ENCODE measurements at regions not wholly inside any gene's neighbourhood (a gene's known extent, or its start where the extent isn't known, plus 50 kb on each side); places are given as distances from the start of the nearest gene placed in this dataset.

DNA sequence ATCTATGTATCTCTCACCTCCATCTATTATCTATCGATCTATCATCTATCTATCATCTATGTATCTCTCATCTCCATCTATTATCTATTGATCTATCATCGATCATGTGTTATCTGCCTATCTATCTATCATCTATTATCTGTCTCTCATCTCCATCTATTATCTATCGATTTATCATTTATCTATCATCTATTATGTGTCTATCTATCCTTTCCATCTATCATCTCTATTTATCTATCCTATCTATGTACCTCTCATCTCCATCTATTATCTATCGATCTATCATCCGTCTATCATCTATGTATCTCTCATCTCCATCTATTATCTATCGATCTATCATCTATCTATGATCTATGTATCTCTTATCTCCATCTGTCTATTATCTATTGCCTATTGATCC, 188.1 kb downstream of the ASMT start:
- ChIA-PET POLR2A (no interaction called here), CTCF (ENCODE audit: low intra/inter-chr PET ratio, low total read pairs) (no interaction called here)
- H3K4me2 ChIP-seq (ENCODE audit: low read depth, low read length) = no peak overlapping the region
- no peak overlapping the region for H3K4me3 ChIP-seq (replicated peaks in 1 of 3; ENCODE audit: insufficient read depth in 1 of 3, low read depth in 2 of 3, low read length in 3 of 3)
- FAIRE-seq = no peak
- intact Hi-C loops (cut with micrococcal nuclease; ENCODE audit: unreplicated experiment) = no loop called here
- H3K36me3 ChIP-seq (replicated peaks in 1 of 2; ENCODE audit: control insufficient read depth in 1 of 2, insufficient read depth in 2 of 2, low read length in 2 of 2) = no peaks in the 10 kb centered on the region
- peaks cover 7% of the 10 kb centered on the region; the same call in 1 of the 2 replicates for H3K4me1 ChIP-seq (ENCODE audit: insufficient read depth, low read length)
- TF ChIP-seq, protein P1, sequence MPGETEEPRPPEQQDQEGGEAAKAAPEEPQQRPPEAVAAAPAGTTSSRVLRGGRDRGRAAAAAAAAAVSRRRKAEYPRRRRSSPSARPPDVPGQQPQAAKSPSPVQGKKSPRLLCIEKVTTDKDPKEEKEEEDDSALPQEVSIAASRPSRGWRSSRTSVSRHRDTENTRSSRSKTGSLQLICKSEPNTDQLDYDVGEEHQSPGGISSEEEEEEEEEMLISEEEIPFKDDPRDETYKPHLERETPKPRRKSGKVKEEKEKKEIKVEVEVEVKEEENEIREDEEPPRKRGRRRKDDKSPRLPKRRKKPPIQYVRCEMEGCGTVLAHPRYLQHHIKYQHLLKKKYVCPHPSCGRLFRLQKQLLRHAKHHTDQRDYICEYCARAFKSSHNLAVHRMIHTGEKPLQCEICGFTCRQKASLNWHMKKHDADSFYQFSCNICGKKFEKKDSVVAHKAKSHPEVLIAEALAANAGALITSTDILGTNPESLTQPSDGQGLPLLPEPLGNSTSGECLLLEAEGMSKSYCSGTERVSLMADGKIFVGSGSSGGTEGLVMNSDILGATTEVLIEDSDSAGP (CRISPR knock-in tag; IDR thresholded peaks at IDR 0.05; ENCODE audit: borderline replicate concordance) = no peak
- TF ChIP-seq, protein P2, sequence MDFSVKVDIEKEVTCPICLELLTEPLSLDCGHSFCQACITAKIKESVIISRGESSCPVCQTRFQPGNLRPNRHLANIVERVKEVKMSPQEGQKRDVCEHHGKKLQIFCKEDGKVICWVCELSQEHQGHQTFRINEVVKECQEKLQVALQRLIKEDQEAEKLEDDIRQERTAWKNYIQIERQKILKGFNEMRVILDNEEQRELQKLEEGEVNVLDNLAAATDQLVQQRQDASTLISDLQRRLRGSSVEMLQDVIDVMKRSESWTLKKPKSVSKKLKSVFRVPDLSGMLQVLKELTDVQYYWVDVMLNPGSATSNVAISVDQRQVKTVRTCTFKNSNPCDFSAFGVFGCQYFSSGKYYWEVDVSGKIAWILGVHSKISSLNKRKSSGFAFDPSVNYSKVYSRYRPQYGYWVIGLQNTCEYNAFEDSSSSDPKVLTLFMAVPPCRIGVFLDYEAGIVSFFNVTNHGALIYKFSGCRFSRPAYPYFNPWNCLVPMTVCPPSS (IDR thresholded peaks at IDR 0.05) = no peak
- TF ChIP-seq ZNF782 (CRISPR knock-in tag; IDR thresholded peaks at IDR 0.05; ENCODE audit: borderline replicate concordance) (no peak), ATM (IDR thresholded peaks at IDR 0.05; ENCODE audit: borderline replicate concordance) (no peak), SMC3 (IDR thresholded peaks at IDR 0.05; ENCODE audit: low read length) (no peak), NR1H2 (CRISPR knock-in tag; IDR thresholded peaks at IDR 0.05; ENCODE audit: borderline replicate concordance, low read depth) (no peak), FOXM1 (CRISPR knock-in tag; IDR thresholded peaks at IDR 0.05) (no peak), SIX1 (CRISPR knock-in tag; IDR thresholded peaks at IDR 0.05; ENCODE audit: borderline replicate concordance) (no peak), ZNF547 (CRISPR knock-in tag; IDR thresholded peaks at IDR 0.05) (no peak), RFXAP (CRISPR knock-in tag; IDR thresholded peaks at IDR 0.05; ENCODE audit: borderline replicate concordance) (no peak), ZNF747 (CRISPR knock-in tag; IDR thresholded peaks at IDR 0.05; ENCODE audit: borderline replicate concordance) (no peak), ZNF235 (CRISPR knock-in tag; IDR thresholded peaks at IDR 0.05; ENCODE audit: borderline replicate concordance) (no peak), KDM5A (IDR thresholded peaks at IDR 0.05; ENCODE audit: borderline replicate concordance, low read length) (no peak), ZNF33B (CRISPR knock-in tag; IDR thresholded peaks at IDR 0.05) (no peak), EHMT2 (IDR thresholded peaks at IDR 0.05; ENCODE audit: borderline replicate concordance, low read depth, low read length) (no peak)
- TF ChIP-seq, protein P3, sequence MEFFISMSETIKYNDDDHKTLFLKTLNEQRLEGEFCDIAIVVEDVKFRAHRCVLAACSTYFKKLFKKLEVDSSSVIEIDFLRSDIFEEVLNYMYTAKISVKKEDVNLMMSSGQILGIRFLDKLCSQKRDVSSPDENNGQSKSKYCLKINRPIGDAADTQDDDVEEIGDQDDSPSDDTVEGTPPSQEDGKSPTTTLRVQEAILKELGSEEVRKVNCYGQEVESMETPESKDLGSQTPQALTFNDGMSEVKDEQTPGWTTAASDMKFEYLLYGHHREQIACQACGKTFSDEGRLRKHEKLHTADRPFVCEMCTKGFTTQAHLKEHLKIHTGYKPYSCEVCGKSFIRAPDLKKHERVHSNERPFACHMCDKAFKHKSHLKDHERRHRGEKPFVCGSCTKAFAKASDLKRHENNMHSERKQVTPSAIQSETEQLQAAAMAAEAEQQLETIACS (CRISPR knock-in tag; IDR thresholded peaks at IDR 0.05) = no peak
- TF ChIP-seq, protein P4, sequence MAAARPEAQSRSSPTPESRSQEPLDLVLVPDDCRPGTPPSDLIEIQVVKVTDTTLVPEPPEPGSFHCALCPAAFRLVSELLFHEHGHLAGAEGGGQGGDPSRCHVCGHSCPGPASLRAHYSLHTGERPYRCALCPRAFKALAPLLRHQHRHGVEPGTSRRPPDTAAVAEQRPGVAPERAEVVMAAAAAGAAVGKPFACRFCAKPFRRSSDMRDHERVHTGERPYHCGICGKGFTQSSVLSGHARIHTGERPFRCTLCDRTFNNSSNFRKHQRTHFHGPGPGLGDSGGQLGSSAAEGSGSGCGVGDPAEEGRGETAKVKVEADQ (CRISPR knock-in tag; IDR thresholded peaks at IDR 0.05; ENCODE audit: borderline replicate concordance) = no peak
- TF ChIP-seq, protein P5, sequence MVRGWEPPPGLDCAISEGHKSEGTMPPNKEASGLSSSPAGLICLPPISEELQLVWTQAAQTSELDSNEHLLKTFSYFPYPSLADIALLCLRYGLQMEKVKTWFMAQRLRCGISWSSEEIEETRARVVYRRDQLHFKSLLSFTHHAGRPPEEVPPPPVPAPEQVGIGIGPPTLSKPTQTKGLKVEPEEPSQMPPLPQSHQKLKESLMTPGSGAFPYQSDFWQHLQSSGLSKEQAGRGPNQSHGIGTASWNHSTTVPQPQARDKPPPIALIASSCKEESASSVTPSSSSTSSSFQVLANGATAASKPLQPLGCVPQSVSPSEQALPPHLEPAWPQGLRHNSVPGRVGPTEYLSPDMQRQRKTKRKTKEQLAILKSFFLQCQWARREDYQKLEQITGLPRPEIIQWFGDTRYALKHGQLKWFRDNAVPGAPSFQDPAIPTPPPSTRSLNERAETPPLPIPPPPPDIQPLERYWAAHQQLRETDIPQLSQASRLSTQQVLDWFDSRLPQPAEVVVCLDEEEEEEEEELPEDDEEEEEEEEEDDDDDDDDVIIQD (CRISPR knock-in tag; IDR thresholded peaks at IDR 0.05; ENCODE audit: low read depth) = no peak
- BruUV-seq (replicated peaks) = no TSS peak
- no peak for DNase-seq (ENCODE audit: low spot score)
- no peaks in the 10 kb centered on the region for H3K9me3 ChIP-seq (ENCODE audit: low read length)
- H2AFZ ChIP-seq (ENCODE audit: low read length) = no peak overlapping the region
- H3K79me2 ChIP-seq (ENCODE audit: insufficient read depth, low read length) = no peaks in the 10 kb centered on the region
- 28% methylated on average over 6 of the region's 6 CpGs for WGBS (ENCODE audit: low lambda C conversion rate)
- in situ Hi-C loops (cut with HindIII; ENCODE audit: extremely low pct_ligation_motif_present, low pct_unique_long_range_greater_than_20kb) = no loop called here
- H3K27ac ChIP-seq (ENCODE audit: extremely low read length, insufficient read depth, low read length) = no peak overlapping the region
- H4K20me1 ChIP-seq (ENCODE audit: insufficient read depth, low read length) = no peaks in the 10 kb centered on the region
- no peak overlapping the region for H3K9ac ChIP-seq (ENCODE audit: insufficient read depth, low read depth, low read length)
- ATAC-seq = no peak
- no peaks in the 10 kb centered on the region for H3K27me3 ChIP-seq (ENCODE audit: control insufficient read depth in 1 of 2, insufficient read depth in 2 of 2, low read length in 2 of 2)

Data from HepG2 (cell line).